ENCODE measurements at regions not wholly inside any gene's neighbourhood (a gene's known extent, or its start where the extent isn't known, plus 50 kb on each side); places are given as distances from the start of the nearest gene placed in this dataset.

GRCh38 chr3:63034101-63034500, 158.9 kb upstream of the CADPS start:
- no peak for TF ChIP-seq POLR2AphosphoS5 (IDR thresholded peaks at IDR 0.05; ENCODE audit: low read depth, low read length)

GRCh38 chr3:63037116-63037515, 161.9 kb upstream of the CADPS start:
- TF ChIP-seq POLR2AphosphoS5 (IDR thresholded peaks at IDR 0.05; ENCODE audit: low read depth, low read length) = no peak
- no peak for TF ChIP-seq FOXP2 (optimal IDR thresholded peaks at IDR 0.05; ENCODE audit: borderline replicate concordance, extremely low read depth, extremely low read length, insufficient read depth)
- TF ChIP-seq SIN3A (IDR thresholded peaks at IDR 0.05; ENCODE audit: borderline replicate concordance, insufficient read depth, low read length) = no peak
- no peak for TF ChIP-seq REST (IDR thresholded peaks at IDR 0.05; ENCODE audit: insufficient read depth in 1 of 2, low read depth in 2 of 2, low read length in 2 of 2)
- TF ChIP-seq TAF1 (IDR thresholded peaks at IDR 0.05; ENCODE audit: borderline replicate concordance, insufficient read depth, low read length) = no peak

- no peak for TF ChIP-seq POLR2AphosphoS5 (IDR thresholded peaks at IDR 0.05; ENCODE audit: low read depth, low read length)
- no peak for TF ChIP-seq REST (IDR thresholded peaks at IDR 0.05; ENCODE audit: insufficient read depth in 1 of 2, low read depth in 2 of 2, low read length in 2 of 2)
- TF ChIP-seq SIN3A (IDR thresholded peaks at IDR 0.05; ENCODE audit: borderline replicate concordance, insufficient read depth, low read length) = no peak
- TF ChIP-seq FOXP2 (optimal IDR thresholded peaks at IDR 0.05; ENCODE audit: borderline replicate concordance, extremely low read depth, extremely low read length, insufficient read depth) = no peak
- no peak for TF ChIP-seq TAF1 (IDR thresholded peaks at IDR 0.05; ENCODE audit: borderline replicate concordance, insufficient read depth, low read length)
These were observed 167.6 kb upstream of the CADPS start for GRCh38 chr3:63042833-63043232.

GRCh38 chr3:63043631-63044030, 168.4 kb upstream of the CADPS start:
- TF ChIP-seq SIN3A (IDR thresholded peaks at IDR 0.05; ENCODE audit: borderline replicate concordance, insufficient read depth, low read length) (no peak), TAF1 (IDR thresholded peaks at IDR 0.05; ENCODE audit: borderline replicate concordance, insufficient read depth, low read length) (no peak), REST (IDR thresholded peaks at IDR 0.05; ENCODE audit: insufficient read depth in 1 of 2, low read depth in 2 of 2, low read length in 2 of 2) (no peak), FOXP2 (optimal IDR thresholded peaks at IDR 0.05; ENCODE audit: borderline replicate concordance, extremely low read depth, extremely low read length, insufficient read depth) (no peak), POLR2AphosphoS5 (IDR thresholded peaks at IDR 0.05; ENCODE audit: low read depth, low read length) (no peak)

GRCh38 chr3:63046152-63046551, 170.9 kb upstream of the CADPS start:
- no peak for TF ChIP-seq TAF1 (IDR thresholded peaks at IDR 0.05; ENCODE audit: borderline replicate concordance, insufficient read depth, low read length)
- TF ChIP-seq FOXP2 (optimal IDR thresholded peaks at IDR 0.05; ENCODE audit: borderline replicate concordance, extremely low read depth, extremely low read length, insufficient read depth) = no peak
- no peak for TF ChIP-seq SIN3A (IDR thresholded peaks at IDR 0.05; ENCODE audit: borderline replicate concordance, insufficient read depth, low read length)
- TF ChIP-seq POLR2AphosphoS5 (IDR thresholded peaks at IDR 0.05; ENCODE audit: low read depth, low read length) = no peak
- TF ChIP-seq REST (IDR thresholded peaks at IDR 0.05; ENCODE audit: insufficient read depth in 1 of 2, low read depth in 2 of 2, low read length in 2 of 2) = no peak
